ENCODE measurements at regions not wholly inside any gene's neighbourhood (a gene's known extent, or its start where the extent isn't known, plus 50 kb on each side); places are given as distances from the start of the nearest gene placed in this dataset.

DNA sequence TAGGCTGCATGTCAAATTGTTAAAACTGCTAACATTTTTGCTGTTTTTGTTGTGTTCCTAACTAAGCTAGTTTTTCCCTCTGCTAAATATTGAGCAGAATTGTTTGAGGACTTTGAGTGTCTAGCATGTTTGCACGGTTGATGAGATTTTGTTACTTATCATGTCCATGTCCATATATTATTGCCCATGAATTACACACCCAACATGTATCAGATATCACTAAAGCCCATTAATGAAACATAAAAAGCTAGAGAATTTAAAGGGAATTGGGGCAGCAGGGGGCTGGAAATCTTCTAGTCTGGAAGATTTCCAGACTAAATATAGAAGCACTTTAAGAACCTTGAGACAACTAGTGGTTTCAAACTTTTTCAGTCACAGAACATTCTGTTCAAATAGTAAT lies 197.7 kb downstream of the SNX10 start:
- TF ChIP-seq POLR2AphosphoS5 (IDR thresholded peaks at IDR 0.05; ENCODE audit: low read depth, low read length) (no peak), POLR2A (IDR thresholded peaks at IDR 0.05; ENCODE audit: low read depth, low read length) (no peak)

Data from GM12892 (cell line).